Ovary (tissue), 3 donors: ENCODE measurements at regions not wholly inside any gene's neighbourhood (a gene's known extent, or its start where the extent isn't known, plus 50 kb on each side); places are given as distances from the start of the nearest gene placed in this dataset.

ENCODE experiments used
- CTCF ChIP-seq, 3 donors: fragments of 450-650 bp in 2 of 3; fragments of 200-600 bp in 1 of 3; IDR thresholded peaks; one replicate each; pipeline versions ENCODE4 v1.5.1 to v1.8.0; 2016 to 2022; ENCODE audit warnings: antibody characterized with exemption in 3 of 3, mild to moderate bottlenecking in 1 of 3
- POLR2A ChIP-seq: fragments of 450-650 bp; IDR thresholded peaks from one replicate; pipeline ENCODE4 v1.6.1; 2017; ENCODE audit warnings: antibody characterized with exemption, mild to moderate bottlenecking, moderate library complexity
- donor health status: DM: no; HTN: no; CAD: no.

GRCh38 chr14:86654558-86655184 is 1124.7 kb downstream of the FLRT2 start:
- no peak for TF ChIP-seq CTCF (IDR thresholded peaks at IDR 0.05)
- TF ChIP-seq POLR2A, result no peak
